Duodenal mucosa (tissue), 2 donors: ENCODE measurements at regions not wholly inside any gene's neighbourhood (a gene's known extent, or its start where the extent isn't known, plus 50 kb on each side); places are given as distances from the start of the nearest gene placed in this dataset.
"Not testable (repeated sequence)": the region's sequence is repeated elsewhere in the genome, so short reads cannot be mapped to it uniquely, and the experiment has no call there.

ENCODE experiments used
- H3K27ac ChIP-seq: one replicate; pipeline ENCODE4 v1.7.0; 2013; ENCODE audit warnings: low read depth, low read length
- H3K27me3 ChIP-seq, 2 donors: one replicate each; pipeline ENCODE4 v1.7.0; 2013; ENCODE audit warnings: low read length in 2 of 2, control low read depth in 1 of 2; ENCODE audit not compliant: insufficient read depth in 2 of 2, control insufficient read depth in 1 of 2
- H3K36me3 ChIP-seq, 2 donors: one replicate each; pipeline ENCODE4 v1.7.0; 2013; ENCODE audit warnings: low read length in 2 of 2, control low read depth in 1 of 2; ENCODE audit not compliant: insufficient read depth in 2 of 2, control insufficient read depth in 1 of 2
- H3K4me1 ChIP-seq, 2 donors: one replicate each; pipeline ENCODE4 v1.7.0; 2013; ENCODE audit warnings: low read length in 2 of 2, control low read depth in 1 of 2; ENCODE audit not compliant: insufficient read depth in 2 of 2, control insufficient read depth in 1 of 2
- H3K4me3 ChIP-seq, 2 donors: one replicate each; pipeline ENCODE4 v1.7.0; 2013; ENCODE audit warnings: low read length in 2 of 2, low read depth in 1 of 2
- H3K9ac ChIP-seq, 2 donors: one replicate each; pipeline ENCODE4 v1.7.0; 2013; ENCODE audit warnings: low read length in 2 of 2, low read depth in 1 of 2
- H3K9me3 ChIP-seq, 2 donors: one replicate each; pipeline ENCODE4 v1.7.0; 2013; ENCODE audit warnings: low read length in 2 of 2, control low read depth in 1 of 2; ENCODE audit not compliant: control insufficient read depth in 1 of 2

GRCh38 chr9:108033976-108034964 is 544.7 kb upstream of the KLF4 start:
- Histone ChIP-seq H3K9me3 (no peaks in the 10 kb centered on the region), H3K27ac (no peak overlapping the region), H3K9ac (no peak overlapping the region), H3K4me1 (no peaks in the 10 kb centered on the region), H3K36me3 (no peaks in the 10 kb centered on the region), H3K4me3 (no peak overlapping the region), H3K27me3 (no peaks in the 10 kb centered on the region)

GRCh38 chr9:108032079-108032478 is 542.5 kb upstream of the KLF4 start:
- not testable (repeated sequence) for H3K9ac ChIP-seq, H3K27ac ChIP-seq, H3K9me3 ChIP-seq, H3K27me3 ChIP-seq, H3K4me1 ChIP-seq, H3K4me3 ChIP-seq, H3K36me3 ChIP-seq

GRCh38 chr9:108031221-108031620 is 541.7 kb upstream of the KLF4 start:
- H3K9ac ChIP-seq, H3K4me3 ChIP-seq, H3K4me1 ChIP-seq, H3K36me3 ChIP-seq, H3K27me3 ChIP-seq, H3K9me3 ChIP-seq, H3K27ac ChIP-seq: not testable (repeated sequence)

GRCh38 chr9:108026718-108027117 is 537.1 kb upstream of the KLF4 start:
- H3K4me3 ChIP-seq, H3K9ac ChIP-seq, H3K36me3 ChIP-seq, H3K9me3 ChIP-seq, H3K4me1 ChIP-seq, H3K27ac ChIP-seq, H3K27me3 ChIP-seq: not testable (repeated sequence)

- no peak overlapping the region for H3K4me3 ChIP-seq
- H3K9ac ChIP-seq: no peak overlapping the region
- no peak overlapping the region for H3K27ac ChIP-seq
- H3K4me1 ChIP-seq: no peaks in the 10 kb centered on the region
- no peaks in the 10 kb centered on the region for H3K9me3 ChIP-seq
- no peaks in the 10 kb centered on the region for H3K36me3 ChIP-seq
- no peaks in the 10 kb centered on the region for H3K27me3 ChIP-seq
Observed at GRCh38 chr9:108024604-108025003, 535.0 kb upstream of the KLF4 start.

GRCh38 chr9:108022246-108022935 is 532.8 kb upstream of the KLF4 start:
- Histone ChIP-seq H3K9me3 (no peaks in the 10 kb centered on the region), H3K27me3 (no peaks in the 10 kb centered on the region), H3K9ac (no peak overlapping the region), H3K4me1 (no peaks in the 10 kb centered on the region), H3K36me3 (no peaks in the 10 kb centered on the region), H3K27ac (no peak overlapping the region), H3K4me3 (no peak overlapping the region)

DNA sequence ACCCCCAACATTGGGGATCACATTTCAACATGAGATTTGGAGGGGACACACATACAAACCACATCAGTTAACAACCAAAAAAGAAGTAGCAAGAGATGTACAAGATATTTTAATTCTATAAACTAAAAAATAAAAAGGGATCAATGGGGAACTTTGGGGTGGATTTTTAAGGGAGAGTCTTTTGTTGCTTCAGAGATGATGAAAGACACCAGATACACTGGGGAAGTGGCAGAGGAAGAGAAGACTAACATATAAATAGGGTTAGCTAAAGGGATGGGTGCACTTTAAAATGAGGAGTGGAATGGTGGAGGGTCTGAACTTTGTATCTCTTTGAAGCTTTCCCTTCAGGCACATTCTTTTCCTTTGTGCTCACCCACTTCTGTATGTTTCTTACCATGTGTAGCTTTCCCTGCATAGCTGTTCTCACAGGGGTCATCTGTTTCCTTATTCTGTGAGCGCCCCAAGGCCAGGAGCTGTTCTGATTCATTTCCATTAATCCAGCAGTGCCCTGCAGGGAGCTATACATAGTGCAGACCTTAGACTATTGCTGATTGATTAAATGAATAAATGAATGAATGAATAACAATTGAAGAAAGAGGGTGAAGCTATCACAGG is 531.6 kb upstream of the KLF4 start:
- Histone ChIP-seq H3K27me3 (no peaks in the 10 kb centered on the region), H3K4me1 (no peaks in the 10 kb centered on the region), H3K36me3 (no peaks in the 10 kb centered on the region), H3K9me3 (no peaks in the 10 kb centered on the region), H3K27ac (no peak overlapping the region), H3K4me3 (no peak overlapping the region), H3K9ac (no peak overlapping the region)

DNA sequence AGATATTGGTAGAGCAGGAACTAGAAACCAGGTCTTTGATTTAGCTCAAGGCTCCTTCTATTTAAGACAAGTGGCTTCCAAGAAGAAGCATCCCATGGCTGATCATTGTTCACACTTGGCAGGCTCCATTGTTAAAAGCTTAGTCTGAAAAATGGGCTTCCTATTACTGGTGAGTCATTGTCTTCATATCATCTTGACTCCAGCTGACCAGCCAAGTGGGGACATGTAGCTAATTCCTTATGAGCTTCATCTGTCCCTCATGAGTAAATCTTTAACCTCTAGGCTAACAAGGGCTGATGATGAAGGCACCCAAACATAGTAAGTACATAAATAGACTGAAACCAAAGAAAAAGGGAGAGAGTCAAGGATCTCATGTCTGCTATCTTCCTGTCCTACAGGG is 530.3 kb upstream of the KLF4 start:
- Histone ChIP-seq H3K36me3 (no peaks in the 10 kb centered on the region), H3K9ac (no peak overlapping the region), H3K9me3 (no peaks in the 10 kb centered on the region), H3K4me1 (no peaks in the 10 kb centered on the region), H3K27ac (no peak overlapping the region), H3K4me3 (no peak overlapping the region), H3K27me3 (no peaks in the 10 kb centered on the region)

- no peak overlapping the region for H3K27ac ChIP-seq
- H3K9ac ChIP-seq: no peak overlapping the region
- no peaks in the 10 kb centered on the region for H3K4me1 ChIP-seq
- H3K27me3 ChIP-seq: no peaks in the 10 kb centered on the region
- H3K4me3 ChIP-seq: no peak overlapping the region
- H3K9me3 ChIP-seq: no peaks in the 10 kb centered on the region
- H3K36me3 ChIP-seq: no peaks in the 10 kb centered on the region
Observed at GRCh38 chr9:108017671-108018070, 528.1 kb upstream of the KLF4 start.

GRCh38 chr9:108016446-108016845 is 526.9 kb upstream of the KLF4 start:
- Histone ChIP-seq H3K27ac (no peak overlapping the region), H3K4me1 (no peaks in the 10 kb centered on the region), H3K4me3 (no peak overlapping the region)

More at GRCh38 chr9:108016446-108016845, 526.9 kb upstream of the KLF4 start:
- Histone ChIP-seq H3K27me3 (no peaks in the 10 kb centered on the region), H3K9me3 (no peaks in the 10 kb centered on the region), H3K9ac (no peak overlapping the region), H3K36me3 (no peaks in the 10 kb centered on the region)
